Nephron progenitor cell (in vitro differentiated cells): ENCODE measurements at regions not wholly inside any gene's neighbourhood (a gene's known extent, or its start where the extent isn't known, plus 50 kb on each side); places are given as distances from the start of the nearest gene placed in this dataset.

Experiments
- DNase-seq: peaks from one replicate; pipeline ENCODE4 v3.0.0; 2021
- H3K27ac Mint-ChIP-seq: 2 replicates; pipeline ENCODE4 v1.8.0; 2021; ENCODE audit warnings: mild to moderate bottlenecking, moderate library complexity, mixed read lengths
- H3K27me3 Mint-ChIP-seq: 2 replicates; pipeline ENCODE4 v1.8.0; 2021; ENCODE audit warnings: mild to moderate bottlenecking, low read depth, mixed read lengths; ENCODE audit not compliant: poor library complexity
- H3K36me3 Mint-ChIP-seq: 2 replicates; pipeline ENCODE4 v1.8.0; 2021; ENCODE audit warnings: low read depth, mixed read lengths
- H3K4me1 Mint-ChIP-seq: 2 replicates; pipeline ENCODE4 v1.8.0; 2021; ENCODE audit warnings: mixed read lengths
- H3K4me3 Mint-ChIP-seq: 2 replicates; pipeline ENCODE4 v1.8.0; 2021; ENCODE audit warnings: mild to moderate bottlenecking, moderate library complexity, mixed read lengths
- H3K9me3 Mint-ChIP-seq: 2 replicates; pipeline ENCODE4 v1.8.0; 2021; ENCODE audit warnings: mild to moderate bottlenecking, moderate library complexity, mixed read lengths
- CTCF ChIP-seq: fragments of 200-600 bp; sonication (generic); IDR thresholded peaks from 2 replicates; pipeline ENCODE4 v1.5.0; 2021; ENCODE audit warnings: antibody characterized with exemption

- H3K4me3 Mint-ChIP-seq, result no peak overlapping the region
- no peak overlapping the region for H3K27ac Mint-ChIP-seq
- H3K9me3 Mint-ChIP-seq, result peaks cover 8% of the 10 kb centered on the region
- no peaks in the 10 kb centered on the region for H3K4me1 Mint-ChIP-seq
- H3K27me3 Mint-ChIP-seq, result peaks cover 2% of the 10 kb centered on the region
- no peaks in the 10 kb centered on the region for H3K36me3 Mint-ChIP-seq
- DNase-seq, result no peak
- no peak for TF ChIP-seq CTCF
Observed at GRCh38 chr16:63928421-63928820, 1193.4 kb downstream of the CDH11 start.

GRCh38 chr16:63925221-63925620, 1196.6 kb downstream of the CDH11 start:
- peaks cover under 1% of the 10 kb centered on the region for H3K9me3 Mint-ChIP-seq
- DNase-seq, result no peak
- H3K4me3 Mint-ChIP-seq, result no peak overlapping the region
- peaks cover 1% of the 10 kb centered on the region for H3K36me3 Mint-ChIP-seq
- no peaks in the 10 kb centered on the region for H3K4me1 Mint-ChIP-seq
- H3K27me3 Mint-ChIP-seq, result peaks cover 2% of the 10 kb centered on the region
- H3K27ac Mint-ChIP-seq, result no peak overlapping the region
- TF ChIP-seq CTCF, result no peak

GRCh38 chr16:63922560-63922959, 1199.3 kb downstream of the CDH11 start:
- peaks cover 23% of the 10 kb centered on the region for H3K9me3 Mint-ChIP-seq
- no peak for DNase-seq
- no peaks in the 10 kb centered on the region for H3K4me1 Mint-ChIP-seq
- no peak for TF ChIP-seq CTCF
- no peak overlapping the region for H3K4me3 Mint-ChIP-seq
- H3K27me3 Mint-ChIP-seq, result peaks cover 2% of the 10 kb centered on the region
- no peak overlapping the region for H3K27ac Mint-ChIP-seq
- peaks cover 16% of the 10 kb centered on the region for H3K36me3 Mint-ChIP-seq

- H3K36me3 Mint-ChIP-seq, result peaks cover 16% of the 10 kb centered on the region
- no peak for DNase-seq
- peaks cover 2% of the 10 kb centered on the region for H3K27me3 Mint-ChIP-seq
- H3K27ac Mint-ChIP-seq, result no peak overlapping the region
- no peak overlapping the region for H3K4me3 Mint-ChIP-seq
- no peak for TF ChIP-seq CTCF
- H3K9me3 Mint-ChIP-seq, result peaks cover 23% of the 10 kb centered on the region
- no peaks in the 10 kb centered on the region for H3K4me1 Mint-ChIP-seq
Observed at GRCh38 chr16:63921737-63922295, 1200.0 kb downstream of the CDH11 start.

- Mint-ChIP-seq H3K4me3 (no peak overlapping the region), H3K27me3 (no peaks in the 10 kb centered on the region), H3K27ac (no peak overlapping the region)
Observed at GRCh38 chr16:63913290-63913689, 1208.6 kb downstream of the CDH11 start.

More at GRCh38 chr16:63913290-63913689, 1208.6 kb downstream of the CDH11 start:
- Mint-ChIP-seq H3K36me3 (peaks cover under 1% of the 10 kb centered on the region), H3K4me1 (no peaks in the 10 kb centered on the region), H3K9me3 (peaks cover 3% of the 10 kb centered on the region)
- no peak for TF ChIP-seq CTCF
- DNase-seq, result no peak
